T-cell (primary cell): ENCODE measurements at regions not wholly inside any gene's neighbourhood (a gene's known extent, or its start where the extent isn't known, plus 50 kb on each side); places are given as distances from the start of the nearest gene placed in this dataset.

Source experiments
- ATAC-seq, 4 experiments: fragments of 200-7000 bp in 3 of 4; fragments of 150-1000 bp in 1 of 4; cut with Tn5 transposase; replicated peaks in 1 of 4; 1 replicate in 3 of 4; 2 replicates in 1 of 4; pipeline ENCODE4 v1.10.0; 2021; ENCODE audit warnings: moderate library complexity in 3 of 4, mild to moderate bottlenecking in 2 of 4, moderate number of reproducible peaks in 1 of 4
- CTCF ChIA-PET, 2 donors: fragments of 300-600 bp; sonication (Branson Sonifier 250); formaldehyde crosslinking; loops; one replicate each; lab custom pipeline; 2022; ENCODE audit warnings: antibody characterized with exemption in 2 of 2; lab: Charles Lee
- POLR2A ChIA-PET, 2 donors: fragments of 300-600 bp; sonication (Branson Sonifier 250); formaldehyde crosslinking; loops; one replicate each; lab custom pipeline; 2022; ENCODE audit warnings: antibody characterized with exemption in 2 of 2; lab: Charles Lee
- DNase-seq, 35 experiments: peaks; one replicate each; pipeline versions ENCODE4 v3.0.0 to v3.0.0-alpha.2; 2013 to 2023
- H3K27ac ChIP-seq: one replicate; pipeline ENCODE4 v1.5.1; 2013; ENCODE audit warnings: low read length
- H3K27me3 ChIP-seq, 2 experiments: replicated peaks in 1 of 2; 1 replicate in 1 of 2; 2 replicates in 1 of 2; pipeline versions ENCODE4 v1.6.1 to v1.7.0; 2013; ENCODE audit warnings: low read length in 1 of 2, mixed read lengths in 1 of 2; ENCODE audit not compliant: control insufficient read depth in 2 of 2, insufficient read depth in 2 of 2; ENCODE audit errors: extremely low read depth in 1 of 2
- H3K36me3 ChIP-seq, 2 donors: 1 replicate in 1 of 2; 2 replicates in 1 of 2; pipeline versions ENCODE4 v1.6.1 to v1.7.0; 2013; ENCODE audit warnings: low read length in 1 of 2; ENCODE audit not compliant: control insufficient read depth in 2 of 2, insufficient read depth in 1 of 2; ENCODE audit errors: extremely low read depth in 1 of 2
- H3K4me1 ChIP-seq, 2 experiments: 1 replicate in 1 of 2; 2 replicates in 1 of 2; pipeline versions ENCODE4 v1.6.1 to v1.7.0; 2013; ENCODE audit warnings: low read length in 2 of 2, mixed read lengths in 1 of 2; ENCODE audit not compliant: insufficient read depth in 2 of 2, control insufficient read depth in 1 of 2; ENCODE audit errors: extremely low read depth in 1 of 2
- H3K4me3 ChIP-seq, 2 donors: 1 replicate in 1 of 2; 2 replicates in 1 of 2; pipeline versions ENCODE4 v1.5.1 to v1.7.0; 2013; ENCODE audit warnings: mild to moderate bottlenecking in 2 of 2, low read length in 1 of 2, moderate library complexity in 1 of 2; ENCODE audit not compliant: control insufficient read depth in 1 of 2; ENCODE audit errors: extremely low read depth in 1 of 2
- H3K9me3 ChIP-seq: 2 replicates; pipeline ENCODE4 v1.7.0; 2013
- H3K27ac Mint-ChIP-seq, 2 donors: one replicate each; pipeline ENCODE4 v1.8.0; 2020 to 2021; ENCODE audit warnings: mild to moderate bottlenecking in 2 of 2, mixed read lengths in 2 of 2
- H3K27me3 Mint-ChIP-seq, 2 donors: one replicate each; pipeline ENCODE4 v1.8.0; 2021 to 2022; ENCODE audit warnings: mixed read lengths in 2 of 2
- H3K36me3 Mint-ChIP-seq: one replicate; pipeline ENCODE4 v1.8.0; 2021; ENCODE audit warnings: mixed read lengths
- H3K4me1 Mint-ChIP-seq, 3 donors: one replicate each; pipeline ENCODE4 v1.8.0; 2020 to 2022; ENCODE audit warnings: mixed read lengths in 3 of 3, mild to moderate bottlenecking in 1 of 3
- H3K4me3 Mint-ChIP-seq, 3 donors: one replicate each; pipeline ENCODE4 v1.8.0; 2020 to 2022; ENCODE audit warnings: mild to moderate bottlenecking in 3 of 3, mixed read lengths in 3 of 3, moderate library complexity in 3 of 3
- H3K9me3 Mint-ChIP-seq, 3 donors: one replicate each; pipeline ENCODE4 v1.8.0; 2020 to 2022; ENCODE audit warnings: mixed read lengths in 3 of 3
- WGBS: methylation state at CpG from one replicate; pipeline ENCODE4 v1.1.5; 2013; ENCODE audit warnings: missing lambda C conversion rate; ENCODE audit not compliant: insufficient coverage; 5-methylcytosine and 5-hydroxymethylcytosine counted together

GRCh38 chr2:203647579-203647978 lies 58.9 kb upstream of the CD28 start:
- H3K9me3 Mint-ChIP-seq: no peaks in the 10 kb centered on the region
- CTCF ChIA-PET: no interaction called here
- H3K4me1 ChIP-seq: no peaks in the 10 kb centered on the region
- no peak overlapping the region for H3K4me3 ChIP-seq
- ATAC-seq (no peak), DNase-seq (no peak)
- H3K9me3 ChIP-seq: no peaks in the 10 kb centered on the region
- no peak overlapping the region for H3K4me3 Mint-ChIP-seq
- POLR2A ChIA-PET: no interaction called here
- no peaks in the 10 kb centered on the region for H3K27me3 ChIP-seq
- no peaks in the 10 kb centered on the region for H3K27me3 Mint-ChIP-seq
- H3K36me3 Mint-ChIP-seq: no peaks in the 10 kb centered on the region
- no peaks in the 10 kb centered on the region for H3K36me3 ChIP-seq
- WGBS: no CpG with 5 or more reads among the region's 1 CpG
- H3K27ac ChIP-seq: no peak overlapping the region
- H3K4me1 Mint-ChIP-seq: peaks cover 12 to 15% (median 15%) of the 10 kb centered on the region in 3 donors
- H3K27ac Mint-ChIP-seq: no peak overlapping the region

GRCh38 chr2:203648273-203648672 lies 58.2 kb upstream of the CD28 start:
- ATAC-seq: no peak
- Mint-ChIP-seq H3K4me3 (no peak overlapping the region), H3K36me3 (no peaks in the 10 kb centered on the region), H3K27ac (no peak overlapping the region), H3K9me3 (no peaks in the 10 kb centered on the region), H3K4me1 (peaks cover 12 to 15% (median 15%) of the 10 kb centered on the region in 3 donors), H3K27me3 (no peaks in the 10 kb centered on the region)
- WGBS: no CpG with 5 or more reads among the region's 2 CpGs
- Histone ChIP-seq H3K9me3 (no peaks in the 10 kb centered on the region), H3K36me3 (no peaks in the 10 kb centered on the region), H3K4me3 (no peak overlapping the region), H3K27ac (no peak overlapping the region), H3K4me1 (no peaks in the 10 kb centered on the region), H3K27me3 (no peaks in the 10 kb centered on the region)
- no peak for DNase-seq
- ChIA-PET CTCF (interaction anchor here in 1 of 2 donors (0.6 kb wide), 1 partner anchor 434 kb away, joined by 3 read pairs; no protein-coding TSS in a partner anchor), POLR2A (interaction anchor here in 1 of 2 donors (0.6 kb wide), 1 partner anchor 70 kb away, joined by 3 read pairs; no protein-coding TSS in a partner anchor)

GRCh38 chr2:203649176-203649814 lies 57.1 kb upstream of the CD28 start:
- Histone ChIP-seq H3K4me3 (no peak overlapping the region), H3K9me3 (no peaks in the 10 kb centered on the region), H3K27ac (no peak overlapping the region), H3K4me1 (no peaks in the 10 kb centered on the region), H3K36me3 (no peaks in the 10 kb centered on the region), H3K27me3 (no peaks in the 10 kb centered on the region)
- Mint-ChIP-seq H3K4me3 (no peak overlapping the region), H3K9me3 (no peaks in the 10 kb centered on the region), H3K36me3 (no peaks in the 10 kb centered on the region), H3K27ac (no peak overlapping the region), H3K4me1 (peaks cover 12 to 15% (median 15%) of the 10 kb centered on the region in 3 donors), H3K27me3 (no peaks in the 10 kb centered on the region)
- DNase-seq (no peak), ATAC-seq (no peak)
- CTCF ChIA-PET: interaction anchor here in 1 of 2 donors (0.6 kb wide), 2 partner anchors 102 to 159 kb away, joined by 4 to 5 read pairs; no protein-coding TSS in a partner anchor
- WGBS: 94% methylated on average over 3 of the region's 4 CpGs
- POLR2A ChIA-PET: interaction anchor here in 1 of 2 donors (0.5 kb wide), 1 partner anchor 115 kb away, joined by 3 read pairs; no protein-coding TSS in a partner anchor

- peak in 3 of 4 experiments; percentile 43 to 51 (median 47) for ATAC-seq
- Histone ChIP-seq H3K4me1 (no peaks in the 10 kb centered on the region), H3K27me3 (no peaks in the 10 kb centered on the region), H3K4me3 (no peak overlapping the region), H3K36me3 (no peaks in the 10 kb centered on the region), H3K27ac (no peak overlapping the region), H3K9me3 (no peaks in the 10 kb centered on the region)
- no peak overlapping the region for H3K27ac Mint-ChIP-seq
- H3K36me3 Mint-ChIP-seq: no peaks in the 10 kb centered on the region
- peak in 1 of 35 experiments; percentile 39 for DNase-seq
- CTCF ChIA-PET: no interaction called here
- no CpG with 5 or more reads among the region's 4 CpGs for WGBS
- H3K9me3 Mint-ChIP-seq: no peaks in the 10 kb centered on the region
- H3K27me3 Mint-ChIP-seq: no peaks in the 10 kb centered on the region
- POLR2A ChIA-PET: no interaction called here
- H3K4me3 Mint-ChIP-seq: no peak overlapping the region
- H3K4me1 Mint-ChIP-seq: peaks cover 15 to 28% (median 22%) of the 10 kb centered on the region in 3 donors
These were observed 55.4 kb upstream of the CD28 start for GRCh38 chr2:203650860-203651613.

GRCh38 chr2:203651621-203652020 lies 54.8 kb upstream of the CD28 start:
- no peak overlapping the region for H3K4me3 Mint-ChIP-seq
- no peaks in the 10 kb centered on the region for H3K36me3 Mint-ChIP-seq
- Histone ChIP-seq H3K9me3 (no peaks in the 10 kb centered on the region), H3K36me3 (no peaks in the 10 kb centered on the region), H3K27me3 (no peaks in the 10 kb centered on the region), H3K27ac (no peak overlapping the region), H3K4me3 (no peak overlapping the region), H3K4me1 (peaks cover 0 to 3% of the 10 kb centered on the region in 2 experiments)
- no peak overlapping the region for H3K27ac Mint-ChIP-seq
- ChIA-PET POLR2A (no interaction called here), CTCF (no interaction called here)
- H3K9me3 Mint-ChIP-seq: no peaks in the 10 kb centered on the region
- no peaks in the 10 kb centered on the region for H3K27me3 Mint-ChIP-seq
- DNase-seq (no peak), ATAC-seq (no peak)
- no CpG with 5 or more reads among the region's 1 CpG for WGBS
- peaks cover 19 to 33% (median 25%) of the 10 kb centered on the region in 3 donors for H3K4me1 Mint-ChIP-seq

- Mint-ChIP-seq H3K4me3 (no peak overlapping the region), H3K36me3 (no peaks in the 10 kb centered on the region), H3K4me1 (peaks cover 25 to 55% (median 37%) of the 10 kb centered on the region in 3 donors), H3K27me3 (no peaks in the 10 kb centered on the region), H3K9me3 (no peaks in the 10 kb centered on the region), H3K27ac (no peak overlapping the region)
- CTCF ChIA-PET: interaction anchor here in 1 of 2 donors (0.7 kb wide), 2 partner anchors 445 to 1814 kb away, joined by 3 to 4 read pairs; no protein-coding TSS in a partner anchor
- ATAC-seq (no peak), DNase-seq (no peak)
- no peak overlapping the region for H3K4me3 ChIP-seq
- H3K36me3 ChIP-seq: no peaks in the 10 kb centered on the region
- H3K9me3 ChIP-seq: no peaks in the 10 kb centered on the region
- WGBS: 92% methylated on average over 1 of the region's 3 CpGs
- H3K27ac ChIP-seq: no peak overlapping the region
- POLR2A ChIA-PET: interaction anchor here in 1 of 2 donors (0.6 kb wide), 1 partner anchor 410 kb away, joined by 4 read pairs; no protein-coding TSS in a partner anchor
- H3K27me3 ChIP-seq: no peaks in the 10 kb centered on the region
- peaks cover 0 to 6% of the 10 kb centered on the region in 2 experiments for H3K4me1 ChIP-seq
These were observed 51.6 kb upstream of the CD28 start for GRCh38 chr2:203654826-203655225.
